Liver (tissue), 3 donors: ENCODE measurements at regions not wholly inside any gene's neighbourhood (a gene's known extent, or its start where the extent isn't known, plus 50 kb on each side); places are given as distances from the start of the nearest gene placed in this dataset.

Experiments used
- ATF3 ChIP-seq: IDR thresholded peaks from 2 replicates; pipeline ENCODE4 v1.6.1; 2016; ENCODE audit warnings: antibody characterized with exemption
- CTCF ChIP-seq: fragments of 150-350 bp; IDR thresholded peaks from 2 replicates; pipeline ENCODE4 v1.5.1; 2017; ENCODE audit warnings: improper control_type of control experiment, low read depth, low read length; ENCODE audit not compliant: missing input control
- GABPA ChIP-seq, 2 donors: IDR thresholded peaks in 1 of 2; conservative IDR thresholded peaks in 1 of 2; 2 replicates each; pipeline ENCODE4 v1.6.1; 2016; ENCODE audit warnings: antibody characterized with exemption in 2 of 2, mild to moderate bottlenecking in 1 of 2, moderate library complexity in 1 of 2
- HNF4G ChIP-seq: IDR thresholded peaks from 2 replicates; pipeline ENCODE4 v1.6.1; 2016; ENCODE audit warnings: antibody characterized with exemption
- JUND ChIP-seq, 2 donors: IDR thresholded peaks; 2 replicates each; pipeline ENCODE4 v1.6.1; 2016; ENCODE audit warnings: antibody characterized with exemption in 2 of 2
- RAD21 ChIP-seq, 2 donors: IDR thresholded peaks; 2 replicates each; pipeline ENCODE4 v1.6.1; 2016; ENCODE audit warnings: antibody characterized with exemption in 2 of 2, mild to moderate bottlenecking in 2 of 2
- REST ChIP-seq: IDR thresholded peaks from 2 replicates; pipeline ENCODE4 v1.6.1; 2016; ENCODE audit warnings: antibody characterized with exemption, mild to moderate bottlenecking
- YY1 ChIP-seq: IDR thresholded peaks from 2 replicates; pipeline ENCODE4 v1.6.1; 2016; ENCODE audit warnings: antibody characterized with exemption, mild to moderate bottlenecking
- ZBTB33 ChIP-seq: IDR thresholded peaks from 2 replicates; pipeline ENCODE4 v1.6.1; 2016; ENCODE audit warnings: antibody characterized with exemption
- TF ChIP-seq, protein P1 (sequence below): IDR thresholded peaks from 2 replicates; pipeline ENCODE4 v1.6.1; 2016; ENCODE audit warnings: antibody characterized with exemption
- donor health status: healthy.
- donor health status: healthy.

GRCh38 chr2:216562696-216563435 is 64.2 kb downstream of the RPL37A start:
- TF ChIP-seq CTCF: no peak
- TF ChIP-seq REST: no peak
- no peak for TF ChIP-seq ATF3
- TF ChIP-seq RAD21 (IDR thresholded peaks at IDR 0.05): no peak
- no peak for TF ChIP-seq GABPA (IDR thresholded peaks at IDR 0.05 in 1 of 2, conservative IDR thresholded peaks at IDR 0.05 in 1 of 2)
- TF ChIP-seq HNF4G: no peak
- TF ChIP-seq, protein P1, sequence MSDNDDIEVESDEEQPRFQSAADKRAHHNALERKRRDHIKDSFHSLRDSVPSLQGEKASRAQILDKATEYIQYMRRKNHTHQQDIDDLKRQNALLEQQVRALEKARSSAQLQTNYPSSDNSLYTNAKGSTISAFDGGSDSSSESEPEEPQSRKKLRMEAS: no peak
- TF ChIP-seq ZBTB33: no peak
- TF ChIP-seq JUND (IDR thresholded peaks at IDR 0.05): no peak
- TF ChIP-seq YY1: no peak
